ENCODE measurements at regions not wholly inside any gene's neighbourhood (a gene's known extent, or its start where the extent isn't known, plus 50 kb on each side); places are given as distances from the start of the nearest gene placed in this dataset.

DNA sequence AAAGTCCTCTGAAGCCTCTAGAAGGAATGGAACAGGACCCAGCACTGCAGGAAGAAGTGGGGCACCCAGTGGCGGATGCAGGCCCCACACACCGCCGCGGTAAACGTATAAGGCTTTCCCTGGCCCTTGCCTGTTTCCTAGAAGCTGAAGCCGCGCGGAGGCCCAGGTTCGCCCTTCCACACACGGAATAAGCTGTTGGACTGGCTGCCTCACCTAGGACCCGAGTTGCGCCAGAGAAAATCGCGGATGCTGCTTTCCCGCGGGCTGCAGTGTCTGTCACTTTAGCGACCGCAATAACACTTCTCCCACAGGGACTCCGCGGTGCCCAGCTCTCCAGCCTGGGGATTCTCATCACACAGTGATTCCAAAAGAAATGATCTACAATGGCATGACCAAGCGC is 1736.9 kb downstream of the TP53TG3F start:
- no peak for DNase-seq (ENCODE audit: insufficient read length, low spot score, missing footprints)

GRCh38 chr16:35197656-35198055 is 1738.2 kb downstream of the TP53TG3F start:
- TF ChIP-seq, protein P1, sequence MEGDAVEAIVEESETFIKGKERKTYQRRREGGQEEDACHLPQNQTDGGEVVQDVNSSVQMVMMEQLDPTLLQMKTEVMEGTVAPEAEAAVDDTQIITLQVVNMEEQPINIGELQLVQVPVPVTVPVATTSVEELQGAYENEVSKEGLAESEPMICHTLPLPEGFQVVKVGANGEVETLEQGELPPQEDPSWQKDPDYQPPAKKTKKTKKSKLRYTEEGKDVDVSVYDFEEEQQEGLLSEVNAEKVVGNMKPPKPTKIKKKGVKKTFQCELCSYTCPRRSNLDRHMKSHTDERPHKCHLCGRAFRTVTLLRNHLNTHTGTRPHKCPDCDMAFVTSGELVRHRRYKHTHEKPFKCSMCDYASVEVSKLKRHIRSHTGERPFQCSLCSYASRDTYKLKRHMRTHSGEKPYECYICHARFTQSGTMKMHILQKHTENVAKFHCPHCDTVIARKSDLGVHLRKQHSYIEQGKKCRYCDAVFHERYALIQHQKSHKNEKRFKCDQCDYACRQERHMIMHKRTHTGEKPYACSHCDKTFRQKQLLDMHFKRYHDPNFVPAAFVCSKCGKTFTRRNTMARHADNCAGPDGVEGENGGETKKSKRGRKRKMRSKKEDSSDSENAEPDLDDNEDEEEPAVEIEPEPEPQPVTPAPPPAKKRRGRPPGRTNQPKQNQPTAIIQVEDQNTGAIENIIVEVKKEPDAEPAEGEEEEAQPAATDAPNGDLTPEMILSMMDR (IDR thresholded peaks at IDR 0.05; ENCODE audit: extremely low read depth, low read depth, low read length) = no peak
- Histone ChIP-seq H3K4me3 (ENCODE audit: insufficient read depth, low read length) (no peak overlapping the region), H3K79me2 (ENCODE audit: insufficient read depth, low read length) (no peaks in the 10 kb centered on the region), H3K27me3 (ENCODE audit: insufficient read depth, low read length) (no peaks in the 10 kb centered on the region), H3K27ac (ENCODE audit: low read depth, low read length) (no peak overlapping the region), H3K4me2 (ENCODE audit: insufficient read depth, low read length) (no peak overlapping the region), H2AFZ (ENCODE audit: low read length) (no peak overlapping the region), H3K36me3 (ENCODE audit: insufficient read depth, low read length) (no peaks in the 10 kb centered on the region), H3K4me1 (ENCODE audit: insufficient read depth, low read length) (no peaks in the 10 kb centered on the region), H3K9me3 (ENCODE audit: low read depth, low read length) (no peaks in the 10 kb centered on the region), H4K20me1 (ENCODE audit: insufficient read depth, low read length) (no peaks in the 10 kb centered on the region)
- no peak for DNase-seq (ENCODE audit: insufficient read length, low spot score, missing footprints)

More for the DNA sequence above, 1736.9 kb downstream of the TP53TG3F start:
- Histone ChIP-seq H3K27me3 (ENCODE audit: insufficient read depth, low read length) (no peaks in the 10 kb centered on the region), H2AFZ (ENCODE audit: low read length) (no peak overlapping the region), H3K4me2 (ENCODE audit: insufficient read depth, low read length) (no peak overlapping the region), H3K36me3 (ENCODE audit: insufficient read depth, low read length) (no peaks in the 10 kb centered on the region), H3K27ac (ENCODE audit: low read depth, low read length) (no peak overlapping the region), H4K20me1 (ENCODE audit: insufficient read depth, low read length) (no peaks in the 10 kb centered on the region), H3K9me3 (ENCODE audit: low read depth, low read length) (no peaks in the 10 kb centered on the region), H3K79me2 (ENCODE audit: insufficient read depth, low read length) (no peaks in the 10 kb centered on the region), H3K4me3 (ENCODE audit: insufficient read depth, low read length) (no peak overlapping the region), H3K4me1 (ENCODE audit: insufficient read depth, low read length) (no peaks in the 10 kb centered on the region)
- TF ChIP-seq, protein P1 (IDR thresholded peaks at IDR 0.05; ENCODE audit: extremely low read depth, low read depth, low read length) = no peak

GRCh38 chr16:35198223-35199199 is 1739.1 kb downstream of the TP53TG3F start:
- Histone ChIP-seq H3K4me2 (ENCODE audit: insufficient read depth, low read length) (no peak overlapping the region), H3K4me1 (ENCODE audit: insufficient read depth, low read length) (no peaks in the 10 kb centered on the region), H4K20me1 (ENCODE audit: insufficient read depth, low read length) (no peaks in the 10 kb centered on the region), H3K79me2 (ENCODE audit: insufficient read depth, low read length) (no peaks in the 10 kb centered on the region), H3K36me3 (ENCODE audit: insufficient read depth, low read length) (no peaks in the 10 kb centered on the region), H3K4me3 (ENCODE audit: insufficient read depth, low read length) (no peak overlapping the region), H3K27ac (ENCODE audit: low read depth, low read length) (no peak overlapping the region), H3K27me3 (ENCODE audit: insufficient read depth, low read length) (no peaks in the 10 kb centered on the region), H3K9me3 (ENCODE audit: low read depth, low read length) (no peaks in the 10 kb centered on the region), H2AFZ (ENCODE audit: low read length) (no peak overlapping the region)
- no peak for DNase-seq (ENCODE audit: insufficient read length, low spot score, missing footprints)
- TF ChIP-seq, protein P1 (IDR thresholded peaks at IDR 0.05; ENCODE audit: extremely low read depth, low read depth, low read length) = no peak

GRCh38 chr16:35200662-35201061 is 1741.2 kb downstream of the TP53TG3F start:
- H3K27ac ChIP-seq (ENCODE audit: low read depth, low read length) = no peak overlapping the region
- H2AFZ ChIP-seq (ENCODE audit: low read length) = no peak overlapping the region
- no peaks in the 10 kb centered on the region for H3K36me3 ChIP-seq (ENCODE audit: insufficient read depth, low read length)
- H3K9me3 ChIP-seq (ENCODE audit: low read depth, low read length) = no peaks in the 10 kb centered on the region
- no peaks in the 10 kb centered on the region for H3K79me2 ChIP-seq (ENCODE audit: insufficient read depth, low read length)
- no peaks in the 10 kb centered on the region for H3K27me3 ChIP-seq (ENCODE audit: insufficient read depth, low read length)
- no peak overlapping the region for H3K4me2 ChIP-seq (ENCODE audit: insufficient read depth, low read length)
- H3K4me1 ChIP-seq (ENCODE audit: insufficient read depth, low read length) = no peaks in the 10 kb centered on the region
- no peak for DNase-seq (ENCODE audit: insufficient read length, low spot score, missing footprints)
- no peak overlapping the region for H3K4me3 ChIP-seq (ENCODE audit: insufficient read depth, low read length)
- no peaks in the 10 kb centered on the region for H4K20me1 ChIP-seq (ENCODE audit: insufficient read depth, low read length)
- TF ChIP-seq, protein P1 (IDR thresholded peaks at IDR 0.05; ENCODE audit: extremely low read depth, low read depth, low read length) = no peak

All from osteoblast (primary cell).